ENCODE measurements at regions not wholly inside any gene's neighbourhood (a gene's known extent, or its start where the extent isn't known, plus 50 kb on each side); places are given as distances from the start of the nearest gene placed in this dataset.
"Not testable (repeated sequence)": the region's sequence is repeated elsewhere in the genome, so short reads cannot be mapped to it uniquely, and the experiment has no call there.

DNA sequence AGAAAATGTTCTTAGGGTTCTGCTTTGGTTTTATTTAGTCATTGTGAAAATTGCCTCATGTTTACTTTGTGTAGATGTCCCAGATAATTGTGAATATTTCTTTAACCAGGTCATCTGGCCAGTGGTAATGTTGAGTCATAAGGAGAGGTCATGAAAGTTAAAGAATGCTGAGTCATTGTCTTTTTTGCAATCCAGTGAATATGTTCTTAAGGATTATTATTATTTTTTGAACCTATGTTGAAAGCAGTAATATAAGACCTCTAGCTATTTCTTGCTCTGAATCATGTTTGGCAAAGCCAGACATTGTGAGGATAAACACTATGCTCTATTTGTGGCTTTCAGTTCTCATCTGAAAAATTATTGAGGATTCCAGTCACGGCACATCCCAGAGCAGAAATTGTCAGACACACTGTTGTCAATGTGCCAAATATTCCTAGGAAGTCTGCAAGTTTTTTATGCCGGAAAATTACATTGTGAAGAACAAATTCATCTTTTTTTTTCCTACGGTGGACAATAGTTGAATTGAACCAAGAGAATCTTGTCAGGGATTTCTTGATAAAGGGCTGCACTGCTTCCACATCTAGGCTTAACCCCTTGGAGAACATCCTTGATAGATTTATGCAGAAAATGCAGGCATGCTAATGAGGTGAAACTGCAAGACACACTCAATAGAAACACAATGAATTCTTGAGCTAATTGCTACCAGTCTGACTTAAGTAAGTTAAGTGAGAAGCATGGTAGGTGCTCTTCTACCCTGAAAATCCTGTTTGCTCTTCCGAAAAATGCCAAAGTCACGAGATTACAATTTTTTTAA, 369.6 kb downstream of the ATP23 start:
- no peak for DNase-seq (ENCODE audit: low read depth in 2 of 2)

DNA sequence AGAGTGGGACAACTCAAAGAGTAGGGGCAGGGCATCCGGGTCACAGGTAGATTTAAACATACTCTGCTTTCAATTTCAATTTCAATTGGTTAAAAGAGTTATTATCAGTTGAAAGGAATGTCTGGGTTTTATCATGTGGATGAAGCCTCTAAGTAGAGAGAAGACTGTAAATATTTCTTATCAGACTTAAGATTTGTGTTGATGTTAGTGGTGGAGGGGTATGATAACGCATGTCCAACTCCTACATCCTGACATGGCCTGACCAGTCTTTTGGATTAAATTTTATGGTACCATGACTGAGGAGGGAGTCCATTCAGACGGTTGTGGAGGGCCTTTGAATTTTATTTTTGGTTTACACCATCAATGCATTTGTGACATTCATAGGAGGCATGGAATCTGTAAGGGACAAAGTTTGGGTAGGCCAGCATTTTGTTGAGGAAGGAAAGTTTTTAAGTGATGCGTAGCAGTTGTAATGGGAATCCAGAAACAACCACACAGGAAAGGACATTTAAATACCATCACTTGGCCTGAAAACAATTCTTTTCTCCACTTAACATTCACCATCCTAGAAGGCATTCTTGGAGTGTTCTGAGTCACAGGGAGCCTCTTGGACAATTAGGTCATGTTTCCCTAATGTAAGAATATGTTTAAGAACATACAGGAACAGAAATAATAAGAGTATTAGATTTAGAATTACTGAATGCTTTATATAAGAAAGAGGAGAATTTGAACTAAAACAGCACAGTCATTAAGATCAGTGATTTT, 371.9 kb downstream of the ATP23 start:
- DNase-seq (ENCODE audit: low read depth in 2 of 2): no peak

DNA sequence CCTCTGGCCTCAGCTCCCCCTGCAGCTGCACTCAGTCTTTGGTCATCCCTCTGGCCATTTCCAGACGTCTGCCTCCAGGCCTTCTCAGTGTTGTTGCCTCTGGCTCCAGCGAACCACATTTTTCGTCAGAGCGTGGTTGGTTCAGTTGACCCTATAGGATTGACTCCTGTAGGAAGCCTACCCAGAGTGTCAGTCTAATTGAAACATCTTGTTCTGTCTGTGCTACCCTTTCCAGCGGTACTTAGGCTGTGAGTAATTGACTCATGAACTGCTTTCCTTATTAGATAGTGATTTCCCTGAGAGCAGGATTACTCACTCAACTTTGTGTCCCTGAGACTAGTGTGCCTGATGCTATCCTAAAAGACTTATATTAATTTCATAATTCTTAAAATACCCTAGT, 373.2 kb downstream of the ATP23 start:
- no peak for DNase-seq (ENCODE audit: low read depth in 2 of 2)

DNA sequence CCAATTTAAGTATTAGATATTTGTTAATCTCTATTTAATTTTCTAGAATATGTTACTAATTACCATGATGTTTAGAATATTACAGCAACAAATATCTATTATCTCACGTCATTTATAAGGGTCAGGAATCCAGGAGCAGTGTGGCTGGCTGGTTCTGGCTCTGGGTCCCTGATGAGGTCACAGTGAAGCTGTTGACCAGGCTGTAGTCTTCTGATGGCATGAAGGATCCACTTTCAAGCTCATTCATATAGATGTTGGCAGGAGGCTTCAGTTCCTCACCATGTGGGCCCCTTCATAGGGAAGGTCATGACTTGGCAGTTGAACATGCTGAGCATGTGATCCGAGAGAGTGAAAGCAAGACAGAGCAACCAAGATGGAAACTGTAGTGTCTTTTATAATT, 375.6 kb downstream of the ATP23 start:
- no peak for DNase-seq (ENCODE audit: low read depth in 2 of 2)

DNA sequence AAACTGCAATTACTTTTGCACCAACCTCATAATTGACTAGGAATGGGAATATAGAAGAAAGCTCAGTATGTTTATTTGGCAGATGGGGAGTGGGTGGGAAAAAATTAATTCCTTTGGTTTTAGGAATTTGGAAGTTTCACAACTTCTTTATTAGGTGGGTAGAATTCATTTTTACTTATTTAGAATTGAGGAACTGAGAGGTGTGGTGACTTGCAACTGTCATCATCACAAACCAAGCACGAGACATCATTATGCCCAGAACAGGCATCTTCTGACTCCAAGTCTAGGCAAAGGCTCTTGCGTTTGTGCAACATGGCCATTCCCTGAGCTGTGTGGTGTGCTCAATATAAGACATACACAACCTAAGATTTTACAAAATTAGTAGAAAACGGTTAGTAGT, 380.0 kb downstream of the ATP23 start:
- DNase-seq (ENCODE audit: low read depth in 2 of 2): no peak

DNA sequence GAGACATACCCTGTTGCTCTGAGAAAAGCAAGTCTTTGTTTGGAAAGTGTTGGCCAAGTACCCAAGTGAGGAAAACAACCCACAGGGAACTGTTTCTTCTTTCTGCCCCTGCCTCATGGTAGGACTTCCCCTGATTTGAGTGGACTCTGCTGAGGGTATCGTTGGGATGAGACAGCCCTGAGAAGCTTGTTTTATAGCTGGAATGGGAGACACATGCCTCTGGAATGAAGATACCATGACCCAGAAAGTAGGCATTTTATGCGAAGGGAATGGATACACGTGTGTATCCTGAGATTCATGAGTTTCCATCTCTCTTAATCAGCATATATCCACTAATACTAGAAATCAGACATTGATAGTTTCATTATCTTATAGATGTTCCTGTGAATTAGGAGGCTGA, 382.3 kb downstream of the ATP23 start:
- DNase-seq (ENCODE audit: low read depth in 2 of 2): no peak

DNA sequence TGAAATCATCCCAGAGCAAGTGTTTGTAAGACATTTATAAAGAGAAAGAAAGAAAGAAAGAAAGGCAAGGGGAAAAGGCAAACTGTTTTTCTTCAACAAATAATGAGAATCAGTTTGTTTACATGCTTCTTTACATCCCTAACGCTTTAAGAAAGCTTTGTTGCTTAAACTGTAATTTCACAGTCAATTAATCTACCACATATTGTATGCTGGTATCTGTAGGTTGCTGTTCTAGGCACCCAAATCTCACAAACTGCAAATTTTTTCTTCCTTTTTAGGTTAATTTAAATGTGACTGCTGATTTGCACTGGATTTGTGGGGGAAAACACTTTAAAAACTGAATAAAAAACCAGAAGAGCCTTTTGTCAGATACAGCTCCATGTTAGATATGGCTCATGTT, 384.2 kb downstream of the ATP23 start:
- DNase-seq (ENCODE audit: low read depth in 2 of 2): no peak

DNA sequence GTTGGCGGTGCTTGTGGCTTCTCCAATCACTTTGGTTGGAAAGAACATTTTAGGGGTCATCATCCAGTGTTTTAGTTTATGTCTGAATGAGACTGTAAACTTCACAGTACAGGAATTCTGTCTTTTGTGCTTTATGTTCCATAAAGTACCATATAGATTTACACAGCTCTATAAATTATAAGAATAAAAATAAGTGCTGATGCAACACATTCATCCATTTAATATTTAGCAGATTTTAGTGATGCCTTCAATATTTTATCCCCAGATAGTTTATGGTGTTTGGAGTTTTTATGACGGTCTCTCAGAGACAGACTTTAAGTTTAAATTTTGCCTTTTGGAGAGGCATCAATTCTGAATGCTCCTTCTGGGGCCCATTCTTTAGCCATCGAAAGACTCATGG, 385.2 kb downstream of the ATP23 start:
- DNase-seq (ENCODE audit: low read depth in 2 of 2): no peak

DNA sequence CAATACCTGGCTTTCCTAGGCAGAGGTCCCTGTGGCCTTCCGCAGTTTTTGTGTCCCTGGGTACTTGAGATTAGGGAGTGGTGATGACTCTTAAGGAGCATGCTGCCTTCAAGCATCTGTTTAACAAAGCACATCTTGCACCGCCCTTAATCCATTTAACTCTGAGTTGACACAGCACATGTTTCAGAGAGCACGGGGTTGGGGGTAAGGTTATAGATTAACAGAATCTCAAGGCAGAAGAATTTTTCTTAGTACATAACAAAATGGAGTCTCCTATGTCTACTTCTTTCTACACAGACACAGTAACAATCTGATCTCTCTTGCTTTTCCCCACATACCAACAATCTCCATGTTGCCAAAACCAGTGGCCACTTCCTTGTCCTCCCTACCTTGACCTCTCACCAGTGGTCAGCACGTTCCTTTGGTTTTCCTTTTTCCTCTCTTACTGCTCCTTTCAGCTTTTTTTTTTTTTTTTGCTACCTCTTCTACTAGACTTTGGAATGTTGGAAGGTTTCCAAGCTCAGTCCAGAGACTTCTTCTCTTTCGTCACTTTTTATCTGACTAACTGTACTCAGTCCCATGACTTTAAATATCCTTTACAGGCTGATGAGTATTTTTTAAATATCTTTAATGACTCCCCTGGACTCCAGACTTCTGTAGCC, 395.3 kb downstream of the ATP23 start:
- DNase-seq (ENCODE audit: low read depth in 2 of 2): not testable (repeated sequence)

DNA sequence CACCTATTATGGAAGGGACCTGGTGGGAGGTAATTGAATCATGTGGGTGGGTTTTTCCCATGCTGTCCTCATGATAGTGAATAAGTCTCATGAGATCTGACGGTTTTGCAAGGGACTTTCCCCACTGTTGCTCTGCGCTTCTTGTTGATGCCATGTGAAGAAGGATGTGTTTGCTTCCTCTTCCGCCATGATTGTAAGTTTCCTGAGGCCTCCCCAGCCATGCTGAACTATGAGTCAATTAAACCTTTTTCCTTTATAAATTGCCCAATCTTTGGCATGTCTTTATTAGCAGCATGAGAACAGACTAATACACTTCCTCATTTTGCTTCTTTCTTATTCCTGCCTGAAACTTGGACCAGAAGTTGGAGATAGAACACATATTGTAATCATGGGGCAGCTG, 396.2 kb downstream of the ATP23 start:
- DNase-seq (ENCODE audit: low read depth in 2 of 2): not testable (repeated sequence)

DNA sequence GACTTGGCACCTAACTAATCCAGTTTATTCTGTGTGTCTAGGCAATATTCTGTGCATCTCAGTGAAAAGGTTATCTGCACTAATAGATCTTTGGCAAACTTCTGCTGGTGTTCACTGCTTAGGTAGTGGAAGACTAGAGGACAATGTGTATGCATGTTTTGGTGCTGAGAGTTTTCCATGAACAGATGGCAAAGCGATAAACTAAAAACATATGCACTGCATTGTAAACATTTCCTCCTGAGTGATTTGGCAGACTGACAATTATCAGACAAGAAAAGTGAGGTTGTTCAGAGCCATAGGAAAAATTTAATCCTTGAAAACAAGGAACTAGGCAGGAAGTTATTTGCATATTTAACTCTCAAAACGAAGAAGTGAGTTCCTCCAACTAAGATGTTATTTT, 400.4 kb downstream of the ATP23 start:
- DNase-seq (ENCODE audit: low read depth in 2 of 2): no peak

DNA sequence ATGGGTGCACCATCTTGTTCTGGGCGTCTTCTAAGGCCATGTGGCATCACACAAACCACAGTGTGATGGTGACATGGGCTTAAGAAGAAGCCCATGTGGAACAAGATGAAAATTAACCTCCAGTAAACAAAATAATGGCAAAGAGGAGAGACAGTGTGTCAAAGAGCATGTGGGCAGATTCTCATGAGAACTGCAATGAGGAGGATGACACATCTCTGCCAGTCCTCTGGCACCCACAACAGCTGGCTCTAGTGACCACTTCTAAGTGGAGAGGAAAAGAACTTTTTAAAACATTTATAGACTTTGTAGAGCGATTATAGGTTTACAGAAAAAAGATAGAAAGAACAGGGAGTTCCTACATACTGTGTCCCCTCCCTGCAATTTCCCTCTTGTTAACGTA, 401.4 kb downstream of the ATP23 start:
- DNase-seq (ENCODE audit: low read depth in 2 of 2): no peak

DNA sequence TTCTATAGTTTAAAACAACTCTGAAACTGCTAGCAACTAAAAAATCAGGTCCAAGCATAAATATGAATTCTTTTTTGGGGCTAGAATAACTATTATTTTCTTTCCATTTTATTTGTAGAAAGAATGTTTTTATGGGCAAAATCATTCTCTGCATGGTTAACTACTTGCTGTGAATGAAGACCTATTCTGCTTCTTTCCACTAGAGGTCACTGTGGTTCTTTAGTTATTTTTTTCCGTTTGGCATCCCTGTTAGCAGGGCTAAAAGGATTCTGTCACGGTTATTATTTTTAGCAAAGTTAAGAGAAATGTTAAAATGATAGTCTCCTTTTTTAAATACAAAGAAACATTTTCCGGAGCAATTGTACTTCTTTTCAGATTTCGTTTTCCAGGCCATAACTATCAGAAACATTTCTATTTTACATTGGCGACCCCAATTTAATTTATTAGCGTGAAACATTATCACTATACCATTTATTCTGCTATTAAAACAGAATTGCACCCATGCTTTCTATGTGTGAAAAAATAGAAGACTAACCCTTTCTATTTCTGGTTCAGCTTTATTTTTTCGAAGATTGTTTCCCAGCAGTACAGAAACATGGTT, 404.8 kb downstream of the ATP23 start:
- DNase-seq (ENCODE audit: low read depth in 2 of 2): no peak

DNA sequence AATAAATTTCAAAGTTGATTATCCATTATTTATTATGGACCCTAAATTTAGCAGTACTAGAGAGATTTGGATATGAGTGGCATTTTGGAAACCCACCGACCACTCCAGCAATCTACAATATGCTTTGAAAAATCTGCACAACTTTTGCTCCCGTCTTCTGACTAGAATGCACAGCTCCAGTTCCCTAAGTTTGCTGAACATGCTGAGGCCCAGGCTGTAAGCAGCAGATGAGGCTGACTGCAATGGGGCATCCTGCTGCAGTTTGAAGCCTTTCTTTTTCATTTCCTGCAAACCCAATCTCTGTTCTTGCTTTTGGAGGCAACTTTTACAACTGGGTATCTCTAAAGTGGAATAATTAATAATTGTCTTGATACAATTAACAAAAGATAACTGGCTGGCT, 405.8 kb downstream of the ATP23 start:
- no peak for DNase-seq (ENCODE audit: low read depth in 2 of 2)

DNA sequence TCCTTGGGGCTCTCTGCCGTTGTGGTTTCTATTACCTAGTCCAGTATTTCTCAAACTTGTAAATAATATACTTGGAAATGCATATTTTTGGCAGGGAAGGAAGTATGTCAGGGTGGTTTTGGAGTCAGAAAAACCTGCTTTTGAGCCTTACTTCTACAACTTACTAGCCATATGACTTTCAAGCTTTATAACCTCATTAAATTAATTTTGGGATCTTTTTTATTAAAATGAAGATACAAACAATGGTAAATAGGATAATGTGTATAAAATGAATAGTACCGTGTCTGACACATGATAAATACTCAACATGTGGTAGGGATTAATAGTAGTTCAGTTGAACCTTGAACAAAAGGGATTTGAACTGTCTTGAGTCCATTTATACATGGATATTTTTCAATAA, 406.3 kb downstream of the ATP23 start:
- no peak for DNase-seq (ENCODE audit: low read depth in 2 of 2)

DNA sequence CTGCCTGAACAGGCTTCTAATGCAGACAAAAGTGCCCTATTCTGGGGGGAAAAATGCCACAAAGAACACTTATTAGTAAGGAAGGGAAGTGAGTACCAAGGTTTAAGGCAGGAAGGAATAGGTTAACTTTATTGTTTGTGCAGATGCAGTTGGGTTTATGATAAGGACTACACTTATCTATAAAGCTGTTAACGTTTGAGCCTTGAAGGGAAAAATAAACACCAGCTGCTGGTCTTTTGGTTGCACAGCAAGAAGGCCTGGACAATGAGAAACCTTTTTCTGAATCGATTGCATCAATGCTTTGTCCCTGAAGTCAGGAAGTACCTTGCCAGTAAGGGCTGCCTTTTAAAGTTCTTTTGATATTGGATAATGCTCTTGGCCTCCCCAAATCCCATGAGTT, 407.8 kb downstream of the ATP23 start:
- DNase-seq (ENCODE audit: low read depth in 2 of 2): no peak

DNA sequence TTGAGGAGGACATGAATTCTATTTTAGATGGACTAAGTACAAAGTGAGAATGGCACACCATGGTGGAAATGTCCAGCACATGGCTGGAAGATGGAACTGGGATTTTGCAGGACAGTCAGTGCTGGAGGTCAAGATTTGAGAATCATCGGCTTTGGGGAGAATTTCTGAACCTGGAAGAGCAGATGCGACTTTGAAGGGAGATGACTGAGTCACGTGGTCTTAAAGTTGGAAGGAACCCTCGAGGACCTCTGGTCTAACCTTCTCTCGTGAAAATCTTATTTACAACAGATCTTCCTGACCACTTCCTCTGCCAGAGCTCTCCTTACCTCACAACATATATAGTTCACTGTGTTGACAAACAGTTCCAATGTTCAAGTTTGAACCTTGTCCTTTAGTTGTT, 415.4 kb downstream of the ATP23 start:
- no peak for DNase-seq (ENCODE audit: low read depth in 2 of 2)

DNA sequence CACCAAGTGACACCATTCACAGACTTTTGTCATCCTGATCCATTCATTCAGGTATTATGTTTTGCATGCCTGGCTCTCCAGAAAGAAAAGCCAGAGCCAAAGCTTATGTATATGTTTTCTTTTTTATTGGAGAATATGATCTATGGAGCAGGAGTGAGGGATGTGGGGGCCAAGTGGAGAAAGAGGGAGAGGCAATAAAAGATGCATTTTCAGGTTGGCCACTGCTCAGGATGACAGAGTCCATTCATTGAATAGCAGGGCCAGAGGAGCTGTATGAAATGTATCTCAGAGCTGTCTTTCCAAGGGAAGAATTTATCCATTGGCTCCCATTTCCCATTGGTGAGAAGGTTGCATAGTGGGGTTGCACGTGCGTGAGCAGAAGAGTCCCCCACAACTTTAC, 416.1 kb downstream of the ATP23 start:
- no peak for DNase-seq (ENCODE audit: low read depth in 2 of 2)

DNA sequence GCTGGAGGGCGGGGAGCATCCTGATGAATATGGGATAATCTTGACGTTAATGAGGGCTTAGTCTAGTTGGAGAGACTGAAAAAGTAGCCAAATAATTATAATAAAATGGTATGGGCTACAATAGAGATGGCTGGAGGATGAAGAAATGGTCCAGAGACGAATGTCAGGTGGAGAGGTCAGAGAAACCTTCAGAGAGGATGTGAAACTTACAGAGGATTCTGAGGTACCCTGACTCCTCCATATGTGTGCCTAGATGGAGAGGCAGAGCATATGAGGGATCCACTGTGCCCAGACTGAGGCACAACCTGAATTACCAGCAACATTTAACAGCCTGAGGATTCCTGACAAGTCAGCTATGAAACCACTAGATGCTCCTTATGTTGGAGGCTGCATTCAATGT, 417.0 kb downstream of the ATP23 start:
- no peak for DNase-seq (ENCODE audit: low read depth in 2 of 2)

DNA sequence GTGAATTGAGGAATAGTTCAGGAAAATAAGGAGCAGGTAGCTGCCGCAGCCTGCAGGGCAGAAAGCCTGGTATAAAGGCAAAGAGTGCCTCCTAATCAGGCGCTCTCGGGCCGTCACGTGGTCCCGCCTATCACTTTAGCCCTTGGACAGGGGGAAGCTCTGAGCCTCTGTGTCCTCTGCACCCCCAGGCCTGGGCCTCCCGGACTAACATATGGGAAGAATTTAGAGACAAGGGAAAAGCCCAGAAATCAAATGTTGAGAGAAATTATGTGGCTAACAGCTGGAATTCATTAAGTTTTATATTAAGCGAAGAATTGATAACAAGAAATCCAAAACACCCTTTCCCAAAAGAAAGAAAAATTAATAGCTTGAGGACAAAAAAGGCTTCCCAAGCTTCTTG, 417.7 kb downstream of the ATP23 start:
- no peak for DNase-seq (ENCODE audit: low read depth in 2 of 2)

DNA sequence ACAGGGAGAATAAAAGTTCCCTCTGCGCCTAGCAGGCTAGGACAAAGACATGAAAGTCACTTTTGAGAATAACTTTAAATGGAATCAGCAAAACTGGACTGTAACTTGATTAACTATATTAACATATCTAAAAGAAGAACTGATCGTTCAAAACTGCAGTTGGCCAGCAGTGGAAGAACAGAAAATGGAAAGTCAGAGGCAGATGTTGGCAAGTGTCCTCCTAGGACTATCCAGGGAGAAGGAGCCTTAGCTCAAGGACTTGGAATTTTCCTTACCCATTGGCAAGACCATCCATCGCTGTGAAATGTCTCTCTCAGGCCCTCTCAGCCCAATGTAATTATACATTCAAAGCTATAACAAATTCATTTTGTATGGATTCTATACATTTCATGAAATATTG, 419.7 kb downstream of the ATP23 start:
- DNase-seq (ENCODE audit: low read depth in 2 of 2): no peak

DNA sequence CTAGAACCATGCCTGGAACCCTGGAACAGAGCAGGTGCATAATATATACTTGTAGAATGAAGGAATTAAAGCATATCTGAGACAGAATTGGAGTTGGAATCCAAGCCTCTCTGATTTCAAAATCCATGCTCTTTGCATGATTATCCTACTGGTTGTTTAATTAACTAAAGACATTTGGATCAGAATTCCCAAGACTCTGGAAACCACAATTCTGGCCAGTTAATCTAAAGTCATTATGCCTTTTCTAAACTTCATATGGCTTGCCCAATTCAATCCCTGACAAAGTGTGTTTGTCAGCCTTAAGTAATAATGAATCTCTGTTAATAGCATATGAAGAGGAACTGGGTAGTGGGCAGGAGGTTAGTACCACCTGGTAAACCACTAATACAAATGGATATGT, 422.6 kb downstream of the ATP23 start:
- no peak for DNase-seq (ENCODE audit: low read depth in 2 of 2)

Measured in activated CD4-positive, alpha-beta T cell treated with anti-CD3 and anti-CD28 coated beads for 24 hours (primary cell).